IPS DF 4.7 (cell line): ENCODE measurements at regions not wholly inside any gene's neighbourhood (a gene's known extent, or its start where the extent isn't known, plus 50 kb on each side); places are given as distances from the start of the nearest gene placed in this dataset.

ENCODE experiments used
- DNase-seq: peaks from one replicate; pipeline ENCODE4 v3.0.0-alpha.2; 2013; ENCODE audit warnings: low spot score; ENCODE audit errors: extremely low read depth

DNA sequence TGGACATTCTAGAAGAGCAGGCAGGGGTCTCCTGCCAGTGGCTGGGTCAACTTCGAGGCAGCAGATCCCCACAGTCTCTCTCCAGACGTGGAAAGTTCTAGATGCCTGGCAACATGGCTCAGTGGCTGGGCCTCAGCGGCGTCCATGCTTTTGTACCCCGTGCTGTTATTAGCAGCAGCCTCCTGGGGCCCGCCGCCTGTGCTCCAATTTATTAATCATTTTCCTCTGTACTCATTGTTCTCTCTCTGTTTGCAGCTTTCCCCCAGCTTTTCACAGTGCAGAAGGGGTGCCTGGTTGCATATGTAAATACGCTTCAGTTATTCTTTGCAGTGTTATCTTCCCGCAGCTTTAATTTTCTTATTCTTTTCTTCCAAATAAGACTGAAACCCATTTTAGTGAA, 515.1 kb downstream of the TBC1D22A start:
- DNase-seq = no peak

DNA sequence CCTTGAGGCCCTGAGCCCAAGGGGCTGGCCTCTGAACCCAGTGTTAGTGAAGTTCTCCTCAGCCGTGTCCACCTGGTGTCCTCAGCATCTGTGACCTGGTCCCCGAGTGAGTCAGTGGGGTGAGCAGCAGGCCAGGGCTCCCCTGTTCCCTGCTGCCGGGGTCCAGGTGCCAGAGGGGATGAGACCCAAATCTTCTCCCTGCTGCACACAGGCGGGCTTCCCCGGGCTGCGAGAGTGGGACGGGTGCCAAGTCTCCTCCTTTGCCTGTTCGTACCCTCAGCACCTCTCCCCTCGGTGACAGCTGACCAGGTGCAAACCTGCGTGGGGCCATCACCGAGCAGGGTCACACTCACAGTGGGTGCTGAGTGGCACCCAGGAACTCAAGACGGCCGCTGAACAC, 514.5 kb downstream of the TBC1D22A start:
- DNase-seq = no peak

DNA sequence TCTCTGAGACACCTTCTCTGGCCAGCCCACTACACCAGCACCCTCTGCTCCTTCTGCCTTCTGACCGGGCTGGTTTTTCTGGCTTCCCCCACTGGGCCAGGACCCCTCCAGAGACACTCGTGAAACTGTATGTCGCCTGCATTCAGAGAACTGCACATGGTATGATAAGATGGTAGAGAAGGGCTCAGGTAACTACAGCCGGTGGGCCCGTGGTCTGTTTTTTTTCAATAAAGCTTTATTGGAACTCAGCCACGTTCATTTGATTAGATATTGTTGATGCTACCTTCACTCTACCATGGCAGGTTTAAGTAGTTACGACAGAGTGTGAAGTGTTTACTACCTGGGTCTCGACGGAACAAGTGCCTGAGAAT, 514.0 kb downstream of the TBC1D22A start:
- DNase-seq = no peak

DNA sequence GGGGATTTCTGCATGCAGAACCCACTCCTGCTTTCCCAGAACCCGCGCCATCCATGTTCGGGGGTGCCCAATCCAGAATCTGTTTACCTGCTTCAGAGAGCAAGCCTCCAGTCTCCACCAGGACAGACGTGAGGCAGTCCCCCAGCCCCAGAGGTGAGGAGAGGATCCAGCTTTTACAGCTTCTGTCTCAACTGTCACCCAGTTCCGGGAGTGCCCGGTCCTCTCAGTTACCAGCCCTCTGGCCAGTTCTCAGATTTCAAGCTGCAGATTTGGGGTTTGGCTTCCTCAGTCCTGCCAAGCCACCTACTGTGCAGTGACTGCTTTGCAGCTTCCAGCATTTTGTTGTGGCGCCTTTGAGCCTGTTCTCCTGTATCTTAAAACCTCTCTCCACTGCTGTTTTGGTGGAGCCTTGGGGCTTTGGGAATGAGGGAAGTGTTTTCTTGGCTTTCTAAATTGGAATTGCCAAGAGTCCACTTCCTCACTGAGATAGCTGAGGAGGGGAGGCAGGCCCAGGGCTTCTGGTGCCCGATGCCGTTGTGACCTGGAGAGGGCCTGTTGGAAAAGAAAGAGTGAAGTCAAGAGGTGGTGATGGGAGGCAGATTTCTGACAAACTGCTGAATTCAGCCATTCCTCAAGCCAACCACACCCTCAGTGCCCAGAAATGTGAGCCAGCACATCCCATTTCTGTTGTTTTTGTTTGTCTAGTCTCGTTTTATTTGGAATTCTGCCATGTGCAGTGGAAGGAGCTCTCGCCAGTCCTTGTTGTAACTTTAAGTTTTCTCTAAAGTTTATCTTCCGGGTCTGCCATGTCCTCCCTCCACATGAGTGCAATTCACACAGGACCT, 513.4 kb downstream of the TBC1D22A start:
- no peak for DNase-seq

DNA sequence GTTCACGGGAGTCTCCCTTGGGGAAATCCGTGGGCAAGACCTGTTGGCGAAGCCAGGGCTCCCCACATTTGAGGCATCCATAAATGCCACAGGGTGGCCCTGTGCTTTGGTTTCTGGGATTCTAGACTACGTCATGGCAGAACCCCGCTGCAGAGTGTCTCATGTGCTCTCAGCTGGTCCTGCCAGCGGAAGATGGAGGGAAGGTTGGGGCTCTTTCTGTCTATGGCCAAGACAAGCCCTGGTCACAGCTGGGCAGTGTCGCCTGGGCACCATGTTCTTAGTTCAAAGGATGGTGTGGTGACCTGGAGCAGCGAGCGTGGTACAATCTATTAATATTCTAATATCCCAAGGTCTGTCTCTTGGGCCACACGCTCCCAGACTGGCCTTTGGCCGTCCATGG, 511.7 kb downstream of the TBC1D22A start:
- DNase-seq = no peak

DNA sequence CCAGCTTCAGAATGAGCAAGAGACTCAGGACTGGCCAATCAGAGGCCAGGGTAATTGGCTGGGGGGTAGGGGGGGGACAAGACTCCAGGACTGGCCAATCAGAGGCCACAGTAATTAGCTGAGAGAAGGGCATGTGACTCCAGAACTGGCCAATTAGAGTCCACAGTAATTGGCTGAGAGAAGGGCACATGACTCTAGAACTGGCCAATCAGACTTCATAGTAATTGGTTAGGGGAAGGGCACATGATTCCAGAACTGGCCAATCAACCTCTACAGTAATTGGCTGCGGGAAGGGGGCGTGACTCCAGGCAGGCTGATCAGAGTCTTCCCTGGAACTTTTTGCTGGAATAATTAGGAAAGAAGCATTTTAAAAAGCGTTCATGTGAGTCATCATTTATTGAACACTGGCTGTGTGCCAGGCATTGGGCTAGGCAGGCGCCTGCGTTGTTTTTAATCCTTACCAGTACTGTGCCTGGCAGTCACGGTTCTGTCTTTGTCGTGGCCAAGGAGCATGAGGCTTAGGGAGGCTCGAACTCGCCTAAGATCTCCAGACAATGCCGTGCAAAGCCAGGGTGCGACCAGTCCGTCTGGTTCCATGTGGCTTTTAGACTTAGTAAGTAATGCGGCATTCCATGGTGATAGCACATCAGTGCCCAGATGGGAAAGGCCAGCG, 508.1 kb downstream of the TBC1D22A start:
- no peak for DNase-seq

DNA sequence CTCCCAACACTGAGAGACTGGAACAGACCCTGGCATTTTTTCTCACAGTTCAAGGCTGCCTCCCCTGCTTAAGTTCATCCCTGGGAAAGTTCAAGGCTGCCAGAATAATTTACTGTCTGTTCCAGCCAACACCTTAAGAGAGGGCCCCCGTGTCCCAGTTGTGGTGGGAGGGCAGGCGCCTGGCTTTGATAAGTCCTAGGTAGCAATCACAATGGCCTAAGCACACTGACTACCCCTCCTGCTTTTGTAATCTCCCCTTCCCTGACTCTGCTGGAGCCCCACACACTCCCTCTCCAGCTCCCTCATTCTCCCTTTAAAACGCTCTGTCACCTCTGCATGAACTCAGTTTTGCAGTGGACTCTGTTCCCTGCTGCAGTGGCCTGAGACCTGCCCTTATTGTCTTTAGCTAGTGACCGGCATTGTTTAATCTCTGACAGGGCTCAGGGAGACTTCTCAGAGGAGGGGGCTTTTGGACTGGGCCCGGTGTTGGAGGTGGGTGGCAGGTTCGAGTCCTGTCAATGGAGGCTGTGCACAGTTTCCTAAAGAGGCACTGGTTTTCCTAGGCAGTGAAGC, 507.2 kb downstream of the TBC1D22A start:
- DNase-seq = no peak

DNA sequence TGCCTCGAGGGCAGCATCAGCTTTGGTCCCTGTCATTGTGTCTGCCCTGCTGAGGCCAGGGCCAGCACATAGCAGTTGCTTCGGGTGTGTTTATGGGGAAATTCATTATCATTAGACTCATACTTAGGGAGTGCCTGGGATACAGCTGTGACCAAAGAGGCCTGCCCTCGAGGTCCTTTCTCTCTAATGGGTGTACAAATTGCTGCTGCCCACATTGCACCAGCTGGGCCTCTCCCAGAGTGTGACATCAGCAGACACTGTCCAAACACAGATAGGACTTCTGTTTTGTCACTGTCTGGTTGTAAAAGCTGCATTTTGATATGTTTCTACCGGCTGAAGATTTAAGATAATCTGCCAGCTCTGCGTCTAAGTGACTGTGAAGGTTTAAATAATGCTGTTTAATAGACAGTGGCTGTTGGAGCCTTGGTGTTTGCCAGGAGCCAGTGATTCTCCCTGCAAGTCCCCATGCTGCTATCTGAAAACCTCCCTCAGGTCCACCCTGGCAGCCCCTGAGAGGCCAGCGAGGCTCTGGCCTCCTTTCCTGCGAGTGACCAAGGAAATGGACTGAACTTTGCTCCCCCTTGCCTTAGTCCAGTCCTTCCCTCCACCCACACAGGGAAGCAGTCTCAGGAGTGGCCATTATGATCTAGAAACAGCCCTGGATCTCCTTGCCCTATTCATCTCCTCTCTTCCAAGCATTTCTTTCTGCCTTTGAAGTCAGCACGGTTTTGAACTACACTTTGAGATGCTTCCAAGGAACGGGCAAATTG, 505.2 kb downstream of the TBC1D22A start:
- no peak for DNase-seq

DNA sequence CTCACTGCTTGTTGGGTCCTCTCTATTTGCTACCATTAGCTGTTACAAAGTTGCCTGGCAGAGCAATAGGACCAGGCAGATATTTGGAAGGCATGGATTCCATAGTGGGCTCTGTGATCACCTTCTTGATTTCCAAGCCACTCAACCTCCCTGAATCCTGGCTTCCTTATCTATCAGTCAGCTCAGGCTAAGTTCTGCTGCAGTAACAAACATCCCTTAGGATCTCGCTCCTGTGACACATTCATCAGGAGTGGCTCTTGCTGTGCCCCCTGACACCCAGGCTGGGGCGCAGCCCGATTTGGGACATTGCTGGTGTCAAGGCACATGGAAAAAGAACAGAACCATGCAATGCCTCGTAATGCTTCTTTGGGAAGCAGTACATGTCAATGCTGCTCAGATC, 503.9 kb downstream of the TBC1D22A start:
- no peak for DNase-seq

DNA sequence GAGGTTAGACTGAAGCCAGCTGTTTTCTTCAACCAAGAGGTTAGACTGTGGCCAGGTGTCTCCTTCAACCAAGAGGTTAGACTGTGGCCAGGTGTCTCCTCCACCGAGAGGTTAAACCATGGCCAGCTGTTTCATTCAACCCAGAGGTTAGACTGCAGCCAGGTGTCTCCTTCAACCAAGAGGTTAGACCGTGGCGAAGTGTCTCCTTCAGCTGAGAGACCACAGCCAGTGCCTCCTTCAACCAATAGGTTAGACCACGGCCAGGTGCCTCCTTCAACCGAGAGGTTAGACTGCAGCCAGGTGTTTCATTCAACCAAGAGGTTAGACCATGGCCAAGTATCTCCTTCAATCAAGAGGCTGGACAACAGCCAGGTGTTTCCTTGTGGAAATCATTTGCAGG, 498.1 kb downstream of the TBC1D22A start:
- DNase-seq = no peak

DNA sequence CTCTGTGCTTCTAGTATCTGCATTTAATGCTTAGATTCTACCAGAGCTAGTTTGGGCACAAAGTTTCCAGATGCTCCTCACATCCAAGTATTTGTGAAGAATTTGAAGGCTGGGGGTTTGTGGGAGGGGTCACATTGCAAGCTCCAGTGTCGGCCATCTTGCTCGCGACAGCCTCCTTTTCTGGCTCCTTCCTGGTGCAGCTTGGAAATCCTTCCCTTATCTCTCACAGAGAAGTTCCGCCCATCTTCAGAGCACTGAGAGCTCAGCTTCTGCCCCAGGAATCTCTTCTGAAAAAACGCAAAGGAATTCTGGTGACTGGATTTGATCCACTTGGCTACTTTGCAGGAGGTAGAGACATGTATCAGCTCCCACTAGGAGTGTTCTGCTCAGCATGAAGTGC, 497.5 kb downstream of the TBC1D22A start:
- no peak for DNase-seq

DNA sequence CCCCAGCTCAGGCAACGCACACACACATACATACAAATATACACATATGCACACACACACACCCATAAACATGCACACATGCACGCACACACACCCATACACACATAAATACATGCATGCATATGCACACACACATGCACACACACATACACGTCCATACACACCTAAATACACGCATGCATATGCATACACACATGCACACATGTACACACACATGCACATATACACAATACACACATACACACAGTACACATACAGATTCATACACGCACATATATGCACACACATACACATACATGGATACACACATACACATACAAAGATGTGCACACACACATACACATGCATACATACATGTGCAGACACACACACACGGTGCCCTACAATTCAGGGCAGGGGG, 496.6 kb downstream of the TBC1D22A start:
- no peak for DNase-seq

DNA sequence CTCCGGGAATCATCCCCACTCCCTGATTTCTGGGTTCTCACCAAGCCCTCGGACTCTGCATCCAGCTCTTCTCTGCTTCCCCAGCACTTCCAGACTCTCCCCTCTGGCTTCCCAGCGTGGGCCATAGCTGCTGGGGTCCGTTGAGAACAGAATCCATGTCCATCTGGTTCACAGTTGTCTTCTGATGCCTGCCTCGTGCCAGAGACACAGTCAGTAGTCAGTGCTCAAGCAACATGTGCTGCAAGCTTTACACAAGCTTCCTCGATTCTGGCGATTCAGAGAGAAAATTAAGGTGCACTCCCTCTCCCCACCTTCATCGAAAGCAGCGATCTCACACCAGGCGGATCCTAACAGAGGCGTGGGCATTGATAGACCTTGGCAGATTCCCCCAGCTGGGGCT, 495.5 kb downstream of the TBC1D22A start:
- no peak for DNase-seq

DNA sequence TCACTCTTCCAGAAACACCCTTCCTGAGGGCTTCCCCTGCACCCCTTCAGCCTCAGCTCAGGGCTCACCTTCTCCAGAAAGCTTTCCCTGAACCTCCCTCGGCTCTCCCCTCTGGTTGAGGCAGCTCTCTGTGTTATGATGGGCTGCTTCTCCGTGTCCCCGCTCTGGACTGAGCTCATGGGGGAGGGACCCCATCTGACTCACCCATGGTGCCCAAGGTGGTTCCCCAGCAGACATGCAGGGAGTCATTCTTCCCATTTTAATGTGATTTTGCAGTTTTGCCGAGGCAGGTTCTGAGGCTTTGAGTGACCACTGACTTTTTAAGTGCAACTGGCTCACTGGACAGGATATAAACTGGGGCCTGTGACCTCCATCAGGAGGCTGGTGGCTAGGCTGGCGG, 495.1 kb downstream of the TBC1D22A start:
- no peak for DNase-seq

DNA sequence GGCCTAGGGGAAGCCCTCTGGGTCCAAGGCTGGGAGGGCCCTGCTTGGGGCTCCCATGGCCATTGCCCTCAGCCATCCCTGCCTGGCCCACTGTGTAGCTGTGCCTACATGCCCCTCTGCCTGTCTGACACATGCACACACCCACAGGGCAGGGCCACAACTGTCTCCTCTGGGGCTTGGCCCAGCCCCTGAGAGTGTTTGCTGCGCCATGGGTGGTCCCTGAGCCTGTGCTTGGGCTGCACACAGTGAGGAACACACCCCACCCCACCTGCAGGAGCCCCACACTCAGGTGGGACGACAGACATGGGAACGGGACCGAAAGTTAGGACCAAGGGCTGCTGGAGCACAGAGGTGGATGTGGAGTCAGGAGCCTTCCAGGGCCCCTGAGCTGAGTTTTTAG, 489.5 kb downstream of the TBC1D22A start:
- DNase-seq = no peak

DNA sequence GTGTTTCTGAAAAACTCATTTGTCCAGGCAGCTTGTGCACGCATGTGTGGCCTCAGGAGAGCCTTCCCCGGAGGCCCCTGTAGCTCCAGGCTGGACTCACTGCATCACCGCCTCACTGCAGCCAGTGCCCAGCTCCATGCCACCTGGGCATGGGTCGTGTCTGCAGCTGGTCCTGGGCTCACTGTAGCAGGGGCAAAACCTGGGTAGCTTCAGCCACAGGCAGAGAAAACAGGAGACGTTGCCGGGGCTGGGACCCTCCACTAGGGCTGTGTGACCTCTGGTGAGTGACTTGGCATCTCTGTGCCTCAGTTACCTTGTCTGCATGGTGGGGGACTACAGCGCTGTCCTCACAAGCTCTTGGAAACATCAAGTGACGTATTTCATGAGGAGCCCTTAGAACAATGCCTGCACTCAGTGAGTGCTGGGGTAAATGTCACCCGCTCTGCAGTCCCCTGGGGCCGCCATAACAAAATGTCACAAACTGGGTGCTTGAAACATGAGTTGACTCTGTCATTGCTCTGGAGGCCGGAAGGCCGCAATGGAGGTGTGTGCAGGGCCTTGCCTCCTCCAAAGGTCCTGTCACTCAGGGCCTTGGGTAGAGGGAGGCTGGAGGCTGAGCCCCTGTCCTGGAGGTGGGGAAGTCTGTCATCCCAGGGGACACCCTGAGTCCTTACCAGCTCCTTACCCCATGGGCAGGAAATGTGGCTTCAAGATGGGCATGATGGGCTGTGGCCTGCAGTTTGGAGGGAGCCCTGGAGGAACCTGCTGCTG, 488.7 kb downstream of the TBC1D22A start:
- DNase-seq = no peak

DNA sequence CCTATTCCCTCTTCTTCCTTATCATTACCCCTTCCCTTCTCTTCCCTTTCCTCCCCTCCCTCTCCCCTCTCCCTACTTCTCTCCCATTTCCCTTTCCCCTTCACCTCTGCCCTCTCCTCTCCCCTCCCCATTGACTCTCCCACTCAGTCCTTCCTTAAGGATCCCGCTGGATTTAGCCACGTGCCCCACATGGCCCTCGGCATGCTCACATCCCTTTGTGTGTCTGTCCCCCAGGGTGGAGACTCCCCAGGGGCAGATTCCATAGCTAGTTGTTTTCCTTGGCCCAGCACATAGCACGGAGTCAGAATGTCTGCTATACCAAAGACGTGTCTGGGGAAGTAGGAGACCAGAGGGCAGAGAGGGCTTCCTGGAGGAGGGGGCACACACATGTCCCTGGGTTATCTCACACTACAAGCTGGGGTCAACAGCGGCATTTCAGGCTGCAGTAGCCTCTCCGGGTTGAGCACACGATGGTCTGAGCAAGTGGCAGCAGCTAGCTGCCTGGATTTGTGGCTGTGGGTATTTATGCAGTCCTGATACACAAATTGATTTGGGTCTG, 487.0 kb downstream of the TBC1D22A start:
- no peak for DNase-seq

DNA sequence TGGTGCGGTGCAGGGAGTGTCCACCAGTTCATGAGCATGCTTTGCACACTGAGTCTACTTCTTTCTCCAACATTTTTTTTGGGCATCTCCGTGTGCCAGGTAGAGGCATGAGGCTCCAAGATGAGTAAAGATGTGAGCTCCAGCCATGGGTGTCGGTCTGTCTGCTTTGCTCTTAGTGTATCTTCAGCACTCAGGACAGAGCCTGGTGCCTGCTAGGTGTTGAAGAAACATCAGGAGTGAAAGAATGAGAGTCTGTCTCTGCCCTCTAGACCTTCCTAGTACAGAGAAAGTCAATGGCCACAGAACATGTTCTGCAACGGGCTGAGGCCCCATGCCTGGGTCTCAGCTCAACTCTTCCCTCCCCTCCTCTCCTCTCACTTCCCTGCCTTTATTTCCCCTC, 486.5 kb downstream of the TBC1D22A start:
- DNase-seq = no peak

DNA sequence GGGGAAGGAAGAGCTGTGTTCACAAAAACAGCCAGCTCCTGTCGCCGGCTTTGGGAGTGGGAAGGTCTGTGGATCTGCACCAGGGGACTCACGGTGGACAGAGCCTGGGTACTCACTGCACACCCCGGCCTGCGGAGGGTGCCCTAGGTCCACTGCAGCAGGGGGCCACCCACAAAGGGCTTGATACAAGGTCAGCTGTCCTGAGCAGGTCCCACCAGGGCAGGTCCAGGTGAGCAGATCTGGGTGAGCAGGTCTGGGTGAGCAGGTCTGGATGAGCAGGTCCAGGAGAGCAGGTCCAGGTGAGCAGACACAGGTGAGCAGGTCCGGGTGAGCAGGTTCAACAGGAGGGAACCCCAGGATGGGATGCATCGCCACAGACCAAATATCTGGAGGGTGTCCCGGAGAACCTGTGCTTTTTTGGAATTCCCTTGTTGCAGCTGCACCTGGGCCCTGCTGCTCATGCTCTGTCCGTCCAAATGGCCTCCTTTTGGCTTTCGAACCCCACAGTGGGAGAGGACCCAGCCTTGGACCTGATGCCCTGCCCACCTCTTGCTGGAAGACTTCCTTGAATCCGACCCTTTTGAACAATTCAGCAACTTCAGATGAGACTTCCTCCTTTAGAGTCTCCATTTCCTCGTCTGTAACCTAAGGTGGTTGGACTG, 485.3 kb downstream of the TBC1D22A start:
- no peak for DNase-seq

DNA sequence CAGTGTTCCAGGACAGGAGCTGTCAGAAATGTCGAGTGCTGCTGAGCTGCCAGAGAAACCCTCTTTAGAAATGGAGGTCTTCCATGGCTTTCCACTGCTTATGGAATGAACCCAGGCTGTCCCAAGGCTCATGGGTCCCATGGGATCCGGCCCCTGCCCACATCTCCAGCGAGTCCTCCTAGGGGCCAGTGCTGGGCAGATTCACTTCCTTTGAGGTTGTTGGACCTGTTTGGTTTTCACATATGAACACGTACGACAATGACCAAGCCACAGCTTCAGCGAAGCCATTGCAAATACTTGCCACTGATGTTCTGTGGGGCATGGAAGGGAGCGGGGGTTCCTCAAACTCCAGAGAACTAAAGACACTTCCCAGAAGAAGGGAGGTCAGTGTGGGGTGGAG, 483.3 kb downstream of the TBC1D22A start:
- DNase-seq = no peak
